H1 (cell line): ENCODE measurements at regions not wholly inside any gene's neighbourhood (a gene's known extent, or its start where the extent isn't known, plus 50 kb on each side); places are given as distances from the start of the nearest gene placed in this dataset.

Source experiments
- BRCA1 ChIP-seq: IDR thresholded peaks from 2 replicates; pipeline ENCODE4 v1.6.1; 2012; ENCODE audit warnings: low read depth, low read length, improper control_type of control experiment
- CHD1 ChIP-seq: IDR thresholded peaks from 2 replicates; pipeline ENCODE4 v1.6.1; 2012; ENCODE audit warnings: low read depth, low read length, improper control_type of control experiment
- CTCF ChIP-seq, 3 experiments: IDR thresholded peaks; 1 replicate in 2 of 3; 2 replicates in 1 of 3; pipeline versions ENCODE4 v1.5.1 to v1.6.1; 2011; ENCODE audit warnings: low read length in 3 of 3, mild to moderate bottlenecking in 3 of 3, inconsistent platforms in 2 of 3, low read depth in 1 of 3, moderate library complexity in 1 of 3; ENCODE audit not compliant: insufficient read depth in 1 of 3; ENCODE audit errors: control extremely low read depth in 1 of 3
- EZH2 ChIP-seq: fragments of 200-600 bp; sonication (generic); IDR thresholded peaks from 2 replicates; pipeline ENCODE4 v1.7.1; 2012; ENCODE audit warnings: low read depth, mild to moderate bottlenecking, moderate library complexity, low read length, inconsistent platforms; ENCODE audit not compliant: severe bottlenecking
- GTF2F1 ChIP-seq: IDR thresholded peaks from 2 replicates; pipeline ENCODE4 v1.6.1; 2012; ENCODE audit warnings: low read depth, low read length, improper control_type of control experiment, borderline replicate concordance
- HDAC2 ChIP-seq, 2 experiments: fragments of 300-600 bp in 1 of 2; sonication (generic) in 1 of 2; IDR thresholded peaks; 2 replicates each; pipeline ENCODE4 v1.6.1; 2011 to 2012; ENCODE audit warnings: low read depth in 2 of 2, low read length in 2 of 2, mild to moderate bottlenecking in 2 of 2, moderate library complexity in 2 of 2, borderline replicate concordance in 1 of 2, inconsistent platforms in 1 of 2
- JUN ChIP-seq: IDR thresholded peaks from 2 replicates; pipeline ENCODE4 v1.6.1; 2011; ENCODE audit warnings: low read depth, mild to moderate bottlenecking, improper control_type of control experiment, low read length
- KDM1A ChIP-seq: fragments of 200-600, 300-600 bp; sonication (generic); IDR thresholded peaks from 2 replicates; pipeline ENCODE4 v1.7.1; 2016; ENCODE audit warnings: mild to moderate bottlenecking, low read length, borderline replicate concordance
- POLR2AphosphoS5 ChIP-seq: IDR thresholded peaks from 2 replicates; pipeline ENCODE4 v1.6.1; 2011; ENCODE audit warnings: low read depth, low read length
- RAD21 ChIP-seq, 2 experiments: IDR thresholded peaks in 1 of 2; conservative IDR thresholded peaks in 1 of 2; 2 replicates each; pipeline ENCODE4 v1.6.1; 2011; ENCODE audit warnings: low read depth in 2 of 2, low read length in 2 of 2, improper control_type of control experiment in 1 of 2, inconsistent platforms in 1 of 2, mild to moderate bottlenecking in 1 of 2, moderate library complexity in 1 of 2
- RFX5 ChIP-seq: IDR thresholded peaks from 2 replicates; pipeline ENCODE4 v1.6.1; 2011; ENCODE audit warnings: low read depth, low read length, improper control_type of control experiment, borderline replicate concordance
- SP1 ChIP-seq: IDR thresholded peaks from 2 replicates; pipeline ENCODE4 v1.6.1; 2011; ENCODE audit warnings: low read depth, low read length
- SRF ChIP-seq: IDR thresholded peaks from 2 replicates; pipeline ENCODE4 v1.6.1; 2011; ENCODE audit warnings: mild to moderate bottlenecking, low read depth, low read length, moderate library complexity
- SUZ12 ChIP-seq: fragments of 200-600 bp; sonication (generic); IDR thresholded peaks from 2 replicates; pipeline ENCODE4 v1.6.1; 2012; ENCODE audit warnings: mild to moderate bottlenecking, inconsistent platforms, low read length, moderate library complexity, mixed read lengths

GRCh38 chr6:122524056-122524455 is 52.4 kb upstream of the SERINC1 start:
- TF ChIP-seq CTCF (IDR thresholded peaks at IDR 0.05; ENCODE audit: control extremely low read depth in 1 of 3, insufficient read depth in 1 of 3, low read depth in 1 of 3, low read length in 3 of 3) (no peak), HDAC2 (IDR thresholded peaks at IDR 0.05; ENCODE audit: borderline replicate concordance in 1 of 2, low read depth in 2 of 2, low read length in 2 of 2) (no peak), RFX5 (no peak), SRF (no peak), POLR2AphosphoS5 (no peak), JUN (no peak), SP1 (no peak), GTF2F1 (no peak), SUZ12 (no peak), CHD1 (no peak), BRCA1 (no peak), EZH2 (no peak), KDM1A (no peak), RAD21 (IDR thresholded peaks at IDR 0.05 in 1 of 2, conservative IDR thresholded peaks at IDR 0.05 in 1 of 2; ENCODE audit: low read depth in 2 of 2, low read length in 2 of 2) (no peak)
